HG03457 (cell line): ENCODE measurements at regions not wholly inside any gene's neighbourhood (a gene's known extent, or its start where the extent isn't known, plus 50 kb on each side); places are given as distances from the start of the nearest gene placed in this dataset.
"Not testable (repeated sequence)": the region's sequence is repeated elsewhere in the genome, so short reads cannot be mapped to it uniquely, and the experiment has no call there.

Source experiments
- ATAC-seq: cut with Tn5 transposase; IDR thresholded peaks from one replicate; pipeline ENCODE4 v1.9.1; 2021; ENCODE audit warnings: moderate number of reproducible peaks; ENCODE audit not compliant: unreplicated experiment

DNA sequence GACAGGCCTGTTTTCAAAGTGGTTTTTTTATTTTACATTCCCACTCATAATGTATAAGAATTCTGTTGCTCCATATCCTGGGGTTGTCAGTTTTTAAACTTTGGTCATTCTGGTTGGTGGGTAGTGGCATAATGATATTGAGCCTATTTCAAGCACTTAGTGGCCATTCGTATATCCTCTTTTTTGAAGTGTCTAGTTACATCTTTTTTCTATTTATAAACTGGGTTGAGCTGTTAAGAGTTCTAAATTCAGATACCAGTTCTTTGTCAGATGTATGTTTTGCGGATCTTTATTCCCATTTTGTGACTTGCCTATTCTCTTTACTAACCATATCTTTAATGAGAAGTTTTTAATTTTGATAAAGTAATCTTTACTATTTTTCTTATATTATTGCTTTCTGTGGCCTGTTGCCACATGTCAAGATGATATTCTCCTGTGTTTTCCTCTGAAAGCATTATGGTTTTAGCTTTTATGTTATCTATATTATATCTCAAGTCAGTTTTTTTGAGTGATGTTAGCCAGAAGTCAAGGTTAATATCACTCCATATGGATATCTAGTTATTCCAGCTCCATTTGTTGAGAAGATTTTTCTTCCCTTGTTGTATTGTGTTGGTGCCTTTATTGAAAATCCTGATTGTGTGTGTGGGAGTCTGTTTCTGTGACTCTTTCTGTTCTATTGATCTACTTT, 110.9 kb downstream of the FHIP1A start:
- no peak for ATAC-seq

GRCh38 chr4:151522866-151523519, 114.0 kb downstream of the FHIP1A start:
- ATAC-seq: no peak

- no peak for ATAC-seq
Measured at GRCh38 chr4:151524610-151525009, 115.6 kb downstream of the FHIP1A start.

DNA sequence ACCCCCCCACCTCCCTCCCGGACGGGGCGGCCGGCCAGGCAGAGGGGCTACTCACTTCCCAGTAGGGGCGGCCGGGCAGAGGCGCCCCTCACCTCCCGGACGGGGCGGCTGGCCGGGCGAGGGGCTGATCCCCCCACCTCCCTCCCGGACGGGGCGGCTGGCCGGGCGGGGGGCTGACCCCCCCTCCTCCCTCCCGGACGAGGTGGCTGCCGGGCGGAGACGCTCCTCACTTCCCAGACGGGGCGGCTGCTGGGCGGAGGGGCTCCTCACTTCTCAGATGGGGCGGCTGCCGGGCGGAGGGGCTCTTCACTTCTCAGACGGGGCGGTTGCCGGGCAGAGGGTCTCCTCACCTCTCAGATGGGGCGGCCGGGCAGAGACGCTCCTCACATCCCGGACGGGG, 117.5 kb downstream of the FHIP1A start:
- ATAC-seq: not testable (repeated sequence)

- no peak for ATAC-seq
Measured at GRCh38 chr4:151527699-151528098, 118.7 kb downstream of the FHIP1A start.

DNA sequence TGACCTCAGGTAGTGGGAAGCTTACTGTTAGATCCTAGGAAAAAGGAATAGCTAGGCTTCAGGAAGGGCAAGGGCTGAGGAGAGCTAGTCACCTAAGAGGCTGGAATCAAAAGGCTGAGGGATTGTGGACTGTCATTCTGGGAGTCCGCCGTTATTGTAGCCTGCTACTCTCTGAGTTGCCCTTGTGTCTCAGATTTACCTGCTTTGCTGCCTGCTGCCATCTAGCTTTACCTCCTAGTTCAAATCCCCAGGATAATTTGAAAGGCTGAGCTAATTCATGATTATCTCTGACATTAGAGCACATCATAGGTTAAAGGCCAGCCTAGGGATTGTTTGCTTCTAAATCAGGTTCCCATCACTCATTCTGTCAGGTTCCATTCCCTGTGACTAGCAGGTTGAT, 120.2 kb downstream of the FHIP1A start:
- ATAC-seq: no peak

GRCh38 chr4:151530230-151530629, 121.3 kb downstream of the FHIP1A start:
- ATAC-seq: no peak

DNA sequence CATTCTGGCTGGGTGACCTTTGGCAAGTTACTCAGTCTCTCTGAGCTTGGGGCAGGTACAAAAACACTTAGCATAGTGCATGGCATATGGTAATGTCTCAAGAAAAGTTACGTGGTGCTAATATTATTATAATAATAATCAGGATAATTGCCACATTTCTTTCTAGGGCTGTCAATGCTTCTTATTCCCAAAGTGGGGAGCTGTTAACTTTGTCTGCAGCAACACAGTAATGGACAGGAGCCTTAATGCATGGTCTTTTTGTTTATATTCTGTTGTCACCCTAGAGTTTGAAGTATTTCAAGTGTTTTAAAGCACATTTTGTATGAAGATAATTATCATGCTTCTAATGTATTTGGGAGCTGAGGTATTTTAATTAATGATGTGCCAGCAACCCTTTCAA, 121.8 kb downstream of the FHIP1A start:
- ATAC-seq: no peak

GRCh38 chr4:151532001-151532708, 123.2 kb downstream of the FHIP1A start:
- no peak for ATAC-seq

DNA sequence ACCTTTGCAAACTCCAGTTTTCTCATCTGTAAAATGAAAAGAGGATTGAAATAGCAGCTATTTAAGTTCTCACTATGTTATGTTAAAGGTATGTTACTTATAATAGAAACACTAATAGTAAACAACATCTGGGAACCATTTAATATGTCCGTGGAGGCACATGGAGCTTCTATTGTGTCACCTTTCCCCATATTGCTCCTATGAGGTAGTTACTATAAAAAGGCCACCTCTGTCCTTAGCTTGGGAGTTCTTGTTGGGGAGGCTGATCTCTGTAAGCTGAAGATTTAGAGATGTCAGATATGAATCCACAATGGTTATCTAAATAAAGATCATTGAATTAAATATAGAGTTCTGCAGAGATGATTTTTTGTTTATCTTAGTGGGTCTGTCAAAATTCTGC, 125.2 kb downstream of the FHIP1A start:
- ATAC-seq: no peak

DNA sequence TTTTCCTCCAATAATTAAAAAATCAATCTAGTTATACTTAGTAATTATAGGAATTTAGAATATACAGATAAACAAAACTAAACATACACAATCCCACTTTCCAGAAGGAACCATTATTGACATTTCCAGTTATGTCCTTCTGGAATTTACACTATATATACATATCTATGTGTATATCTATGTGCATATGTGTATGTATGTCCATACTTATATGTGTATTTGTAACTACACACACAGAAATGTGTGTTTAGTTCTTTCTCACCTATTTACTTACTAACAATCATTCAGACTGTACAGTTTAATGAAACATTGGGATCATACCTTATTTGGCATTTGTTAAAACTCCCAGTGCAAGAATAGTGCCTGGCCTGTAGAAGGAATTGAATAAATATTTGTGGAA, 126.4 kb downstream of the FHIP1A start:
- ATAC-seq: no peak

GRCh38 chr4:151537687-151538086, 128.7 kb downstream of the FHIP1A start:
- no peak for ATAC-seq

GRCh38 chr4:151538963-151539362, 130.0 kb downstream of the FHIP1A start:
- no peak for ATAC-seq

DNA sequence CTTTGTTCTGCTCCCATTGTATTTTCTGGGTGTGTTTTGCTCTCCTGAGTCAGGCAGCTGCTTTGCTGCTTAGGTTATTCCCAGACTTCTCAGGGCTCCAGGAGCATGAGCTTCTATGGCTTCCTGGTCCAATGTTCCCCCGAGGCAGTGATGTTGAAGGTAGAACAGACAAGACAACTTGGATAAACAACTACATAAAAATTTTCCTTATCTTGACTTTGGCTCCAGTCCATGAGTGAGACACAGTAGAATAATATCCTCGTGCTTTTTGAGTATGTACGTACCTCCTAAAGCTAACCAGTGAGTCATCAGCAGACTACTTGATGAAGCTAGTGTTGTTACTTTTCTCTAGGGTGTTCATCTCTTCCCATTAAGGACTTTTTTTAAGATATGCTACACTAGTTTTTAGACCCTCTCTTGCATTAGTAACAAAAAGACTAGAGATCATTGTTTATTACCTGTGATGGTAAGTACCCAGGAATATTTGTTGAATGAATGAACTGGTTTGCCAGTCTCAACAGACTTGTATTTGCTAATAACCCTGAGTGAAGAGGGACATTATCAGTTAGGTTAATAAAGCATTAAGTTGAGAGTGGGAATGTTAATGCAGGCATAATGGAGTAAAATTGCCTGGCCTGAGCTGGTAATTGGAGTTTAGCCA, 131.9 kb downstream of the FHIP1A start:
- ATAC-seq: no peak

DNA sequence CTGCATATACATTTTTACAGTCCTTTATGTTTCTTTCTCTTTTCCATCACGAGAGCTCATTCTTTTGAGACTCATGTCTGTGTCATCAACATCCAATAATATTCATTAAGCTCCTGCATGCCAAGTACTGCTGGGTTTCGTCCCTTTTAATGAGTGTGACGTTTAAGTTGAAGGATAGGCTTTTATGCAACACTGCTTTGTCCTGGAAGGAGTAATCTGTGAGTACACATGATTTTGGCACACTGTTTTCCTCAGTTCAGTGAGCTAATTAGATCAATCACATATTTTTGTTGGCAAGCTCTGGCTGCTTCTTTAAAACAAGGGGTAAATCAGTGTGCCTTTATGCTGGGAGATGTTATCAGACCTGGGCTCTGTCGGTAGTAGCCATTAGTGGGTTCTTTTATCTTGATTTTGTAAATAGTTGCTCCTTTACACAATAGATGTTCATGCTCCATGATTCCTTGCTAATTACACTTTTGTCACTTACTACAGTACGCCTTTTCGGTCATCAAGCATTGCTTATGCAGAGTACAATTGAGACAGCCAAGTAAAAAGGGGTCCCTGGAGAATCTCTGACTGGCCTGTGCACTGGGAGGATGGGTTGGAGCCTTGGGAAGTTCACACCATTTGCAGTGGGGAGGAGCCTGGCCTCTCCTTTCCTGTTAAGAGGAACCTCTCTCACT, 132.6 kb downstream of the FHIP1A start:
- no peak for ATAC-seq

- no peak for ATAC-seq
Measured at GRCh38 chr4:151548708-151549107, 139.7 kb downstream of the FHIP1A start.

DNA sequence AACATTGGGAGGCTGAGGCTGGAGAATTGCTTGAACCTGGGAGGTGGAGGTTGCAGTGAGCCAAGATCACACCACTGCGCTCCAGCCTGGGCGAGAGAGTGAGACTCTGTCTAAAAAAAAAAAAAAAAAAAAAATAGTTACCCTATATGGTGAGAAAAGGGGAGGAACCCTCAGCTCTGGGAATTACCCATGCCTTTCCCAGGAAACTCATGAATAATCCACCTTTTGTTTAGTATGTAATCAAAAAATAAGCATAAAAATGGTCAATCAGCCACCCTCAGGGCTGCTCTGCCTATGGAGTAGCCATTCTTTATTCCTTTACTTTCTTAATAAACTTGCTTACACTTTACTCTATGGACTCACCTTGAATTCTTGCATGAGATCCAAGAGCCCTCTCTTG, 140.4 kb downstream of the FHIP1A start:
- ATAC-seq: not testable (repeated sequence)

DNA sequence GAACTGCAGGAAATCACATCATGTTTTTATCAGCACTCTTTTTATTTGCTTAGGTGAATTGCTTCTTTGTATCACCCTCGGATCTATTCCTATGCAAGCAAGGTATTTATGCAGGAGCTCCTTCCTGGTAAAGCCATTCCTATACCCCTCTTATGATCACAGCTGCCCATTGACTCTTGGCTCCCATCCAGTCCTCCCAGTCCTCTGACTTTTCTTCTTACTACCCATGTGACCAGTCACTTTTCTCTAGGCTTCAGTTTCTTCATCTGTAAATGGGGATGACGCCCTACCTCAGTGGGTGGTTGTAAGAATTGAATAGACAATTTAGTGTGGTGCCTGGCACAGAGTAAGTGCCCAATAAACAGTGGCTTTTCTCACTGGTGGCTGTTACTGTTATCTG, 144.9 kb downstream of the FHIP1A start:
- no peak for ATAC-seq

DNA sequence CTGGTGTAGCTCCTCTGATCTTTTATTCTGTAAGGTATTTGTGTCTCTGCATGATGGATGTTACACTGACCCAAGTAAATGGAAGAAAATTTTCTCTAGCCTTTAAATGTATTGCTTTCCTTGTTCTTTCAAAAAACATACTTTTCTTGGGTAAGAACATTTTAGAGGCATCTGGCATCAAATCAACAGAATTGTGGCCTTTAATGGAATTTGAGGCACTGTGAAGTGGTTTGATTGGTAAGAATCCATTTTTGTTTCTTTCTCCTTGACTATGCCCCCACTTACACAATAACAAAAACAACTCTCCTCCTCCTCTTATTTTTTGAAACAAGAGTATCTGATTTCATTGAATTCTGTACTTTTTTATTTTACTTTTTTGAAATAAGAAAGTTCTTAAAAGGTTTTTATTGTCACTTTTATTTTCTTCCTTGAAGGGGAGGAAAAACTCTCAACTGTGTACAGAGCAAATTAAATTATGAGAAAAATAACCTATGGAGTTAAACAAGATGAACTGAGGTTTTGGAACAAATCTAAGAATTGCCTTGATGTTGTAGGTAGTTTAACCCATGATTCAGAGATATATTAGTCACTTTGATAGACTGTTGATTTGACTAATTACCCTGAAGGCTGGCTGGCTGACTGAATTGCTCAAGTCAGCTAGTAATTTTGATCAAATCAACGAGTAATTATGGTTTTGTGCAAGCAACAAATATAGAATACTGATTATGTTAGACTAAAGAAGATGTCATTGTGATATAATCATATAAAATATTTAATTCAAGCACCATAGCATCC, 146.4 kb downstream of the FHIP1A start:
- ATAC-seq: no peak

GRCh38 chr4:151558496-151559113, 149.6 kb downstream of the FHIP1A start:
- no peak for ATAC-seq
